ENCODE measurements at regions not wholly inside any gene's neighbourhood (a gene's known extent, or its start where the extent isn't known, plus 50 kb on each side); places are given as distances from the start of the nearest gene placed in this dataset.
"Not testable (repeated sequence)": the region's sequence is repeated elsewhere in the genome, so short reads cannot be mapped to it uniquely, and the experiment has no call there.

DNA sequence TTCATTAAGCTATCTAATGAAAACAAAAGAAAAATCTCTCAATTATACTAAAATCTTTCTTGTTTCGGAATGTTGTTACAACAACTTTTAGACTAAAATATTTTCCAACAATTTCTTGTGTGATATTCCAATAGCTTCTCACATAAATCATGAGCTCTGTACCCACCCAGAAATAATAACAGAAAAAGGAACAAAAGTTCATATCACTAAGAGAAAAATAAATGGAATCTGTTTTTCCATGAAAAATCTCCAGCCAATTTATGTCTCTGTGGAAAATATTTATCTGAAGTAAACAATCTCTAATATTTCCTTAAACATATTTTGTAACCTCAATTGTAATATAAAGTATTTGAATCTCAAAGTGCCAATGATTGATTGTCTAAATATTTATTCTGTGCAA lies 628.6 kb upstream of the ANKRD30A start:
- intact Hi-C loops (cut with micrococcal nuclease): no loop called here

DNA sequence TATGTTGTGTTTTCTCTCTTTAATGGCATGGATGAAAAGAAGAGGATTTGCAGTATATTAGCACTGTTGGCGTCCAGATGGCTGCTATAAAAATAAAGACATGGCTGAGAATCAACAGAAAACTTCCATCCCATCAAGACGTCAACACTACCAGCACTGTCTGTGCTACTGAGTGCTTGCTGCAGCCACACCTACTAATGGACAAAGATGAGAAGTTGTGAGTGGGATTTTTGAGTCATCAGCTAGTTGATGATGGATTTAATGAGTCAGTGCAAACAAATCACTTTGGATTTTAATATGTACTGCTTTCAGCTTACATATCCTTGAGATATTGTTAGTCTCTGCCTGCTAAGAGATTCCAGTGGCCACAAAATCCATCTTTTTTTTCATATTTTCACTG lies 631.0 kb upstream of the ANKRD30A start:
- intact Hi-C loops (cut with micrococcal nuclease): no loop called here

DNA sequence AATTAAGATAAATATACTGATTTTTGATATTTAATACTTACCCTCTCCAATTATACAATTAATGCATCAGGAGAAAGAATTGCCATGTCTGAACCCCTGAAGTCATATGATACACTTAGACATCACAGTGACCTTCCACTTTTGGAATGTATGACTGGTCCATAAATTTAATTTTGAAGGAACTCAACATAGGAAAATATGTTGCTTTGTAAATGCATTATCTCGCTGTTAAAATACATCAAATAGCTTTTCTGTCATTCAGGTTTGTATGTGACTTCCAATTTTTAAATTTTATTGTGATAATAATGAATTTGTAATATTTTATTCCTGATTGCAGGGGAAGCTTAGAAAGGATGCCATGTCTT lies 631.9 kb upstream of the ANKRD30A start:
- intact Hi-C loops (cut with micrococcal nuclease): no loop called here

DNA sequence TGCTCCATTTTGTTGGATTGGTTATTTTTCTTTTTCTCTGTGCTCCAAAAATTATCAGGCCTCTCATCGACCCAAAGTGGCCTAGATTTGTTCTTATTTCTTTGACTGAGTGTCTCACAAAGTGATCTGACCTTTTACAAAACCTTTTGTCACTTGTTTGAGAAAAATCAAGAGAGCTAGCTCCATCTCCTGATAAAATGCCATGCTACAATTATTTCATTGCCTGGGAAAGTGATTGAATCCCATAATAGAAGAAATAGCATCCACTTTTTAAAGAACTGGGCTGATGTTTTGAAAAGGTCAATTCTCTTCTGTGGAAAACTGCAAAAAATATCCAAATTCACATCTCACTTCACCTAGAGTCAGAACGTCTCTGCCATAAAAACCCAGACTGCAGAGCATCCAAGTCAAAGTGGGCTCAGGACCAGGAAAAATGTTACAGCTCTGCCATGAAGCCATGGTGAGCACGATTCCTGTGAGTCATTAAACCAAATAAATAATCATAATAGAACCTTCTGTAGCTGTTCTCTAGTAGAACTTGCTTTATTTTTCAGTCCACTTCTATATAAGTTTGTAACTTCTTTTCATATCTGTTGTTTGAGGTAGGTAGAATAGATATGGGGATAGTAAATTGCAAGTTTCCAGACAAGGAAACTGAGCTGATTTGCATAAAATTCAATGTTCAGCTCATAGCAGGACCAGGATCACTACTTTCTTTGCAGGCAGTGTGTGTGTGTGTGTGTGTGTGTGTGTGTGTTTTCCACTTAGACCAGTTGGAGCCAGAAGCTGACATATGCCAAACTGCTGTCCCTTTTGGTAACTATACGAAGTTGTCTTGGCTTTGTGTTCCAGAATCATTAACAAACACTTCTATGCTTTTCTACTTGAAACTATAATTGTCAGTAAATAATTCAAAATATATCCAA lies 632.5 kb upstream of the ANKRD30A start:
- intact Hi-C loops (cut with micrococcal nuclease): no loop called here

DNA sequence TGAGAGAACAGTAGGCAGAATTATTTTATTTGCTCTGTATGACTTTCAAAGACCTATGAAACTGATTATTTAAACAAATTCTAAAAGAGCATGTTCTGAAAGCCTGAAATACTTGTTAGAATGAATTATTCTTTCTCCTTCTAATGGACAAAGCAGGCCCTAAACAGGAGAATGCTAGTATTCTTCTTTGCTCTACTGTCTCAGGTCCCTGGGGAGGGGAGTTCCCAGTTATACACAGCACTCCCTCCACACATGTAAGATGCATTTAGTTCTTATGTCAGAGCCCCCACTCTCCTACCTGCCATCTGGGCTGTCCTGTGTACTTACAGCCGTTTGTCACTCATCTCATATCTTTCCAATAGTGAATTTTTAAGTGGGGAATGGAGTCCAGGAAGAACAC lies 633.5 kb upstream of the ANKRD30A start:
- intact Hi-C loops (cut with micrococcal nuclease): no loop called here

DNA sequence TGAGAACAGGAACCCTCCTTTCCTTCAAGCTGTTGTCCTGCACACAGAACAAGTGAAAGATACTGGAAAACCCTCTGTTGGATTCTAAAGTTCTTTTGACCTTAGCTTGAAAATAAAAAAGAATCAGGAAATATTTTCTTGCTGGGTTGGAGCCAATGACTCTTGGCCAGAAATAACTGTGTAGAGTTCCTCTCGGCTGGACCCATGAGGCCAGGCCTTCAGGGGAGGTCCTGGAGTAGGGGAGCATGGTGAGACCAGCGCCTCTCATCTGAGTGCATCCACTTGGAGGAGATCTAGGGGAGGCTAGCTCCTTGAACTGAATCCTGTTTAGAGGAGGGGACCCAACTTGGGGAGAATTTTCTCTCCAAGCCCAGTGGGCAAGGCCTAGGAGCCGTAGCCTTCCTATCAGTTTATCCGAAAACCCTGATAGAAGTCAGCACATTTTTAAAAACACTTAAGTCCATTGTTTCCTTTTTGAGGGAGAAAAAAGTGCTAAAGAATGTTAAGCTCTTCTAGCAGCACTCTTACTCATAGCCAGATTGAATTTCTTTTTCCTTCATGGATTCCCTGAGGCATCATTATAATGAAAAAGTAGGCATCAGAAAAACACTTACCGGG lies 635.7 kb upstream of the ANKRD30A start:
- intact Hi-C loops (cut with micrococcal nuclease): loop anchor here (2.0 kb wide), 1 partner anchor 19 kb away; no protein-coding TSS in a partner anchor

DNA sequence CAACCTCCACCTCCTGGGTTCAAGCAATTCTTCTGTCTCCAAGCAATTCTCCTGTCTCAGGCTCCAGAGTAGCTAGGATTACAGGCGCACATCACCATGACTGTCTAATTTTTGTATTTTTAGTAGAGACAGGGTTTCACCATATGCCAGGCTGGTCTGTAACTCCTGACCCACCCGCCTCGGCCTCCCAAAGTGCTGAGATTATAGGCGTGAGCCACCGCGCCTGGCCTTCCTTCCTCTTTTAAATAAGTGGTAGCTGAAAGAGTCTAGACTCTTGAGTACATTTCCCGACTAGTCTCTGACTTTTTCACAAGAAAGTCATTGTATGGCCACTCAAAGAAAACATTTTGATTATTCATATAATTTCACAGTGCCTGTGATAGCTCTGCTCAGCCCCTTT lies 636.2 kb upstream of the ANKRD30A start:
- intact Hi-C loops (cut with micrococcal nuclease): loop anchor here (2.0 kb wide), 1 partner anchor 20 kb away; no protein-coding TSS in a partner anchor

DNA sequence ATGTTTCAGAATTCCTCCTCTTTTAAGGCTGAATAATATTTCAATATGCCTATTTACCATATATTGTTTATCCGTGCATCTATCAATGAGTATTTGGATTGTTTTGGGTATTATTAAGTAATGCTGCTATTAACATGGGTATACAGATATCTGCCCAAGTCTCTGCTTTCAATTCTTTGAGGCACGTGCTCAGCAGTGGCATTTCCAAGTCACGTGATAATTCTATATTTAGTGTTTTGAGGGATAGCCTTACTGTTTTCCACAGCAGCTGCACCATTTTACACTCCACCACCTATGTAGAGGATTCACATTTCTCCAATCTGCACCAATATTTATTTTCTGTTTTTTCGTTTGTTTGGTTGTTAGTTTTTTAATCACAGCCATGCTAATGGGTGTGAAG lies 636.8 kb upstream of the ANKRD30A start:
- intact Hi-C loops (cut with micrococcal nuclease): loop anchor here (2.0 kb wide), 1 partner anchor 20 kb away; no protein-coding TSS in a partner anchor

DNA sequence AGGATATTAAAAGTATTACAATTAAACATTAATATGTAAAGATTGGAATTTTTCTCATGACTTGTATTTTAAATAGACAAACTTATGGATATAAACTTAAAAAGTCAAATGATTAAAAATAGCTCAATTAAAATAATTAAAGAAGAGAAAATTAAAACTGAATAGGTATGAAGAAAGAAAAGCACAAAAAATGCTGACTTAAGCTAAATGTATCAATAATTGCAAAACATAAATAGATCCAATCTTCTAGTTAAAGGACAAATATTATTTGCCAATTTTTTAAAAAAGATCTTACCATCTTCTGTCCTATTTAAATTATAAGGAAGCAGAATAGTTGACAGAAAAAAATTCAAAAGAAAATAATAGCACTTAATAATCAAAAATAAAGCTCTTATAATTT lies 646.3 kb upstream of the ANKRD30A start:
- intact Hi-C loops (cut with micrococcal nuclease): no loop called here

DNA sequence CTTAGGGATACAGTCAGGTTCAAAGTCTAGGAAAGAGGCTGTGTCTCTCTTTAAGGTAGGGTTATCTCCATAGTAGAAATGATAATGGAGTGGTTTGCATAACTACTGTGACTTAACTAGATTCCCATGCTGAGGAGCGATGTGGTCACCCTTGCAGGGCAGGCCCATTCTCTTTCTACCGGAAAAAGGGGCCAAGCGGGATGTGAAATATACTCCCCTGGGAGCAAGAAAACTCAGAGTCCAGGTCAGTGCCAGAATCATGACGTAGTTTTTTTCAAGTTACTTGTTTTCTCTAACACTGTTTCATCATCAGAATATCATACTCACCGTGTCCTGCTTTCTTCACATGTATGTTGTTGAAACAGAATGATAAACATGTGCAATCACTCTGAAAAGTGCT lies 649.0 kb upstream of the ANKRD30A start:
- intact Hi-C loops (cut with micrococcal nuclease): no loop called here

DNA sequence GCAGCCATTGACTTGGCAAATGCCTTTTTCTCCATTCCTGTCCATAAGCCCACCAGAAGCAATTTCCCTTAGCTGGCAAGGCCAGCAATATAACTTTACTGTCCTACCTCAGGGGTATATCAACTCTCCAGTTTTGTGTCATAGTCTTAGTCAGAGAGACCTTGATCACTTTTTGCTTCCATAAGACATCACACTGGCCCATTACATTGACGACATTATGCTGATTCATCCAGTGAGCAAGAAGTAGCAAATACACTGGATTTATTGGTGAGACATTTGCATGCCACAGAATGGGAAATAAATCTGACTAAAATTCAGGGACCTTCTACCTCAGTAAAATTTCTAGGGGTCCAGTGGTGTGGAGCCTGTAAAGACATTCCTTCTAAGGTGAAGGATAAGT lies 649.7 kb upstream of the ANKRD30A start:
- intact Hi-C loops (cut with micrococcal nuclease): no loop called here

DNA sequence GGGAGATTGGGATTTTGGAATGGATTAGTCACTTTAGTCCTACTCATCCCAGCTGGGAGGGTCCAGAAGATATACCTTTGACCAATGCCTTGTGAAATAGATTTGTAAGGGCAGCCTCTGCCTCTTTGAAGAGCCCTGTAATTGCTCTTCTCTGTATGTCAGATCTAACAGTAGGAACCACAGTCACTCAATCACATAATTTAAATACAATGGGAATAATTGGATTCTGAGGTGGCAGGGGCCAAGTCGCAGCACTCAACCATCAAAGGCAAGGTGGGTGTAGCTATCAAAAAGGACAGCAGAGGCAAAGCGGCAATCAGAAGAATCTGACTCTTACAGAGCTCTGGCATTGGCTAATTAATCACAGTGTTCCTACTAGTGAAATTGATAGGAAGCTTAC lies 650.9 kb upstream of the ANKRD30A start:
- intact Hi-C loops (cut with micrococcal nuclease): no loop called here

DNA sequence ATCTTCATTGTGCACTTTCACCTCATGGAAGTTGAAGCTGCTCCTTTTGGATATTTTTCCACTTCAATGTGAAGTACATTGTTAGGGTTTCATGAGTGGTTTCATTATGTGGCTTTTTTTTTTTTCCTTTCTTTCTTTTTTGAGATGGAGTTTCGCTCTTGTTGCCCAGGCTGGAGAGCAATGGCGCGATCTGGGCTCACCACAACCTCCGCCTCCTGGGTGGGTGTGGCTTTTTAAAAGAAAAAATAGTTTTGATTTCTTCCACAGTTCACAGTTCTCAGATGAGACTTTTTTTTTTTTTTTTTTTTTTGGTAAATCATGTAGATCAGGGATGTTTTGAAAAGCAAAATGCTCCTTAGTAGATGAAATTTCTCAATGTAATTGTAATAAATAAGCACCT lies 652.3 kb upstream of the ANKRD30A start:
- intact Hi-C loops (cut with micrococcal nuclease): no loop called here

DNA sequence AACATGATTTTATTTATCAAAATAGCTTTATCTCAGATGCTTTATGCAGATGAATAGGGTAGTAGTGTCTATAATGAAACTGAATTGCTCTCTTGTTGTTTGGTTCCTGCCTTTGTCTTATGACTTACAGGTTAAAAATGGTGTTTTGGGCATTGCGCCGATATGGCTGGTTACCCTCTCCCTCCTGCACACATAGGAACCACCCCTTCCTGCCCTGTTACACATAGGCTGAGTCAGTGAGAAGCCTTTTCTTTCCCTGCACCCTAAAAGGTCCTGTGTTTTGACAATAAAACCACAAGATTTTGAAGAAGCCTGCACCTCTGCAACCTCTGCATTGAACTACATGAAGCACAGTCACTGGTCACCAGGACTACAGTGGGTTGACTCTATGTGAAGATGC lies 655.8 kb upstream of the ANKRD30A start:
- intact Hi-C loops (cut with micrococcal nuclease): no loop called here

DNA sequence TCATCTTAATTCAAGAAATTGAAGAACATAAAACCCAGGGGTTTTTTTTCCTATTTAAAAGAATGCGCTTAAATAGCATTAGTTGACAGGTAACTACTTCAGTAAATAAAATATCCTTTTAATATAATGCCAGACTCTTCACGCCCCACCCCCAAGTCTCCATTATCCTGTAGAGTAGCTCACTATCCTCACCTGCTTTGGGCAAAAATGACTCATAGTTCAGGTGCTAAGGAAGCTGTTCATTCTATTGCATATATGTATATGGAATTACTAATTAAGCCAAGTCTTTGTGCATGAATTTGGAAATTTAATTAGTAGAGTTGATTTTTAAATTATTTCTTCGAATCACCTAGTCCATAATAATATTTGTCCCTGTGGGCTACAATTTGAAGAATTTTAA lies 656.8 kb upstream of the ANKRD30A start:
- intact Hi-C loops (cut with micrococcal nuclease): no loop called here

DNA sequence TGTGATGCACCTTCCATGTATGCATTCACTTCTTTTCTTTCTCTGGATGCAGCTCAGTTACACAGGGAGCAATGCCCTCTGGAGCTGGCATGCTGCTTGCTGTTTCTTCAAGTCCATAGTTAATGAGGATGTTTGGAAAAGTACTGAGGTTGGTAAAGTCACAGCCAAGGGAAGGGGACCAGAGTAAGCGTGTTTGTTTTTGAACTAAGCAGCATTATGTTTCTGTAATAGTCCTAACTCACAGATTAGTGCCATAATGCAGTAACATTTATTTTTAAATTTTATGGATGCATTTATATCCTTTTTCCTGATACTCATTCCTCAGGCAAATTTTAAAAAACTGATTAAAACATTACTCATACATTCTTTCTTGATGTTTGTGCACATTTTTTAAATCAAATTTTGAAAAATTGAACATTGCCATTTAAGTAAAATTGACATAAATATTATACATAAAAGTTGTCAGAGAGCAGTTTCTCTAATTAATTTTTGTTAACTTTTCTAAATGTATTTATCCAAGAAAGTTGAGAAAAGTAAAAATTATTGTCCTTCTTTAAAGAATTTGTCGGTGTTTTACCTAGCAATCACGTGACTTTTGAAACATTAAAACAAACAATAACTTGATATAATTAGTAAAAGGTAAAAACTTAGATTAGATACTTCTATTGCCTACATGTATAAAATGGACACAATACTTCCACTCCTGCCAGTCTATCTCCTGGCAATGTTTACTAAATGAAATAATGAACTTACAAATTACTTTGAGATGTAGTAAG lies 659.6 kb upstream of the ANKRD30A start:
- intact Hi-C loops (cut with micrococcal nuclease): no loop called here

DNA sequence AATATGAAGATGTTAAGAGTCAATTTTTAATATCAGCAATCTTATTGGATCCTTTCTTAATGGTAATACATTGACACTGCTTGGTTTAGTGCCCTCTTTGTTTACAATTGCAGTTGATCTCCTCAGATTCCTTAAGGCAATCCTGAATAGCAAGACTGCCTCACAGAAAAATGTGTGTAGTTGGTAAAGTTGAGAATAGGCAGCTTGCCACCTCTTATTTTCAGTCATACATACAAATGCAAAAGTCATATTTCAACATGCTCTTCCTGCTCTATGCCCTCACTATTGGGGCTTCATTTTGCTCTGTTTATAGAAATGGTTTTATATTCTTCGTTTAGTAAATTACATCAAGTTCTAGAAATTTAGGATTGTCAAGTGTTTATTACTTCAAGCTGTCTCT lies 661.1 kb upstream of the ANKRD30A start:
- intact Hi-C loops (cut with micrococcal nuclease): no loop called here

DNA sequence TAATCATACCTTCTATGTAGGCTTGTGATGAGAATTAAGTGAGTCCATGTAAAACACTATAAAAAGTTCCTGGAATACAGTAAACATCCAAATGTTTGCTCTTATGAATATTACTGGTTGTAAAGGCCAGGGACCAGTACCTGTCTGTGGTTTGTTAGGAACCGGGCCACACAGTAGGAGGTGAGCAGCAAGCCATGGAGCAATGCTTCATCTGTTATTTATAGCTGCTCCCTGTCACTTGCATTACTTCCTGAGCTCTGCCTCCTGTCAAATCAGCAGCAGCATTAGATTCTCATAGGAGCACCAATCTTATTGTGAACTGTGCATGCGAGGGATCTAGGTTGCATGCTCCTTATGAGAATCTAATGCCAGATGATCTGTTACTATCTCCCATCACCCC lies 662.0 kb upstream of the ANKRD30A start:
- intact Hi-C loops (cut with micrococcal nuclease): no loop called here

DNA sequence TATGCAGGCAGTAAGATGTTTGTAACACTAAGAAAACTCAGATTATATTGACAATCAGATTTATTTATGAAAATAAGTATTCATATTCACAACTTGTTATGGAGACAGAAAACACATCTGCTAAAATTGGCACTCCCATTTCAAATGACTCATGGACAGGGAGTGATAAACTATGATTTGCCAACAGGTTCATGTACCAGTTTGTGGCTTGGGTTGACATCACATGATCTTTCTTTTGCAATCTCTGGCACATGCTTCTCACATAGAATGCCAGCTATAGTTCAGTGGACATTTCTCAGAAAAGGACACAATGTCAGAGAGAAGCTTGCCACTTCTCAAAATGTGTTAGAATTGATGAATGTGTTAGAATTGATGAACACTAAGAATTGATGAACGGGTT lies 663.2 kb upstream of the ANKRD30A start:
- intact Hi-C loops (cut with micrococcal nuclease): no loop called here

DNA sequence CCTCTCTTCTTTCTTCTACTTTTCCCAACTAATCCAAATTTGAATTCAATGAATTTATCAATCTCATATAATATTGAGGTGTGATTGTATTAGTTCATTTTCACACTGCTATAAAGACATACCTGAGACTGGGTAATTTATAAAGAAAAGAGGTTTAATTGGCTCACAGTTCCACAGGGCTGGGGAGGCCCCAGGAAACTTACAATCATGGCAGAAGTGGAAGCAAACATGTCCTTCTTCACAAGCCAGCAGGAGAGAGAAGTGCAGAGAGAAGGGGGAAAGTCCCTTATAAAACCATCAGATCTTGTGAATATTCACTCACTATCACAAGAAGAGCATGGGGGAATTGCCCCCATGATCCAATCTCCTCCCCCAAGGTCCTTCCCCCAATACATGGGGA lies 667.0 kb upstream of the ANKRD30A start:
- intact Hi-C loops (cut with micrococcal nuclease): not testable (repeated sequence)

DNA sequence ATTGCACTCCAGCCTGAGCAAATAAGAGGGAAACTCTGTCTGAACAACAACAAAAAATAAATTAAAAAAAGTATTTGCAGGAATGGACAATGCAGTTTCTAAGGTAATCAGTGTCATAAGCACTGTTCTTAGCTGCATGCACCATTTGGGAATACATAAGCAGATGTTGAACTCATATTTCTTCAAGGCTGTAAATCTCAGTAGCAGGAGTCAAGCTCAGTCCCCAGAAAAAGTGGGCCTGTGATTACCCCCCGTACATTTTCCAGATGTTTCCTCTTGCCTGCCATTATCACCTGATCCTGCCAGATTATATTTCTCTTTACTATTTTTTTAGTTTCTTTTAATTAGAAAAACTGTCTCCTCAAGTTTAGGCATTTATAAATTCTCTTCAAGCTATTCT lies 667.6 kb upstream of the ANKRD30A start:
- intact Hi-C loops (cut with micrococcal nuclease): no loop called here

DNA sequence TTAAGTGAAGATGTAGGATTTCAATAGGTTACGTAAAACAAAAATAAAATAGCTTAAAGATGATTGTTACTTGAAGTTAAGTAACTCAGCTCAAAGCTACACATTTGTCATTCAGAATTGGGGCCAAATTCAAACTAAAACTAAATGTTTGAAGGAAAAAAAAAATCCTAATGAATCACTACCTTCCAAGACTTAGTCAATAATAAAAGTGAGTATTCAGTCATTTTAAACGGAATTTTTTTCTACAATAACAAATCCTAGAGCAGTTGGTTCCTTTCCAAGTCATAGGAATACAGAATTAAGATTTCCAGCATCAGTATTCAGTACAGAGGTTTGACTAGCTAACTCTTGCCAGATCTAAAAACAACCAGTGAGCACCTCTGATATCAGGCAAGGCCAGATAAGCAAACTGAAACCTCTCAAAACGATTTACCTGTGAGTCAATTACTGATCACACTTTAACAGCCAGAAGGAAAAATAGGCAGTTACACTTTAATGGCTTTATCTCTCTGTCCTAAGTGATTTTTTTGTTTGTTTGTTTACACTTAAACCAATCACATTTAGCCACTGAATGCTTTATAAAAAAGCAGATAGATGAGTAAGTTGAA lies 669.8 kb upstream of the ANKRD30A start:
- intact Hi-C loops (cut with micrococcal nuclease): no loop called here

Measured in T-helper 1 cell treated with Interleukin-12 subunit alpha and Interleukin-12 subunit beta and Interleukin-4 antibody, amounts not matched to agents 30 ng/mL and 1 ng/mL, for 36 hours (primary cell).